ENCODE measurements at regions not wholly inside any gene's neighbourhood (a gene's known extent, or its start where the extent isn't known, plus 50 kb on each side); places are given as distances from the start of the nearest gene placed in this dataset.

GRCh38 chr6:44603044-44603686 lies 215.7 kb downstream of the CDC5L start:
- in situ Hi-C loops (cut with HindIII; ENCODE audit: low pct_unique_long_range_greater_than_20kb, low sequenced_read_pairs) = no loop called here
- H3K27me3 ChIP-seq (ENCODE audit: control insufficient read depth, insufficient read depth, low read length) = peaks cover under 1% of the 10 kb centered on the region; the same call in 1 of the 2 replicates
- DNase-seq (ENCODE audit: low read depth, low spot score) (no peak), ATAC-seq (no peak)
- H3K4me3 ChIP-seq (ENCODE audit: low read depth in 2 of 2, low read length in 2 of 2) = no peak overlapping the region
- BruUV-seq (replicated peaks) = no TSS peak
- intact Hi-C loops (cut with micrococcal nuclease; ENCODE audit: unreplicated experiment) = no loop called here
- POLR2A ChIA-PET = no interaction called here
- H3K9me3 ChIP-seq (ENCODE audit: control insufficient read depth, insufficient read depth, low read depth, low read length) = no peaks in the 10 kb centered on the region
- no peak overlapping the region for H3K27ac ChIP-seq (ENCODE audit: low read length)
- TF ChIP-seq, protein P1, sequence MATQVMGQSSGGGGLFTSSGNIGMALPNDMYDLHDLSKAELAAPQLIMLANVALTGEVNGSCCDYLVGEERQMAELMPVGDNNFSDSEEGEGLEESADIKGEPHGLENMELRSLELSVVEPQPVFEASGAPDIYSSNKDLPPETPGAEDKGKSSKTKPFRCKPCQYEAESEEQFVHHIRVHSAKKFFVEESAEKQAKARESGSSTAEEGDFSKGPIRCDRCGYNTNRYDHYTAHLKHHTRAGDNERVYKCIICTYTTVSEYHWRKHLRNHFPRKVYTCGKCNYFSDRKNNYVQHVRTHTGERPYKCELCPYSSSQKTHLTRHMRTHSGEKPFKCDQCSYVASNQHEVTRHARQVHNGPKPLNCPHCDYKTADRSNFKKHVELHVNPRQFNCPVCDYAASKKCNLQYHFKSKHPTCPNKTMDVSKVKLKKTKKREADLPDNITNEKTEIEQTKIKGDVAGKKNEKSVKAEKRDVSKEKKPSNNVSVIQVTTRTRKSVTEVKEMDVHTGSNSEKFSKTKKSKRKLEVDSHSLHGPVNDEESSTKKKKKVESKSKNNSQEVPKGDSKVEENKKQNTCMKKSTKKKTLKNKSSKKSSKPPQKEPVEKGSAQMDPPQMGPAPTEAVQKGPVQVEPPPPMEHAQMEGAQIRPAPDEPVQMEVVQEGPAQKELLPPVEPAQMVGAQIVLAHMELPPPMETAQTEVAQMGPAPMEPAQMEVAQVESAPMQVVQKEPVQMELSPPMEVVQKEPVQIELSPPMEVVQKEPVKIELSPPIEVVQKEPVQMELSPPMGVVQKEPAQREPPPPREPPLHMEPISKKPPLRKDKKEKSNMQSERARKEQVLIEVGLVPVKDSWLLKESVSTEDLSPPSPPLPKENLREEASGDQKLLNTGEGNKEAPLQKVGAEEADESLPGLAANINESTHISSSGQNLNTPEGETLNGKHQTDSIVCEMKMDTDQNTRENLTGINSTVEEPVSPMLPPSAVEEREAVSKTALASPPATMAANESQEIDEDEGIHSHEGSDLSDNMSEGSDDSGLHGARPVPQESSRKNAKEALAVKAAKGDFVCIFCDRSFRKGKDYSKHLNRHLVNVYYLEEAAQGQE (IDR thresholded peaks at IDR 0.05; ENCODE audit: insufficient read depth in 1 of 2, low read depth in 2 of 2, low read length in 1 of 2) = no peak
- TF ChIP-seq TCF7L2 (IDR thresholded peaks at IDR 0.05; ENCODE audit: low read depth, low read length) (no peak), SIN3A (IDR thresholded peaks at IDR 0.05; ENCODE audit: borderline replicate concordance, insufficient read depth, low read depth, low read length) (no peak), CTCF (IDR thresholded peaks at IDR 0.05) (no peak), POLR2AphosphoS5 (IDR thresholded peaks at IDR 0.05; ENCODE audit: low read depth, low read length) (no peak)
- H3K4me1 ChIP-seq (ENCODE audit: control insufficient read depth, insufficient read depth, low read length) = no peaks in the 10 kb centered on the region
- H3K36me3 ChIP-seq (ENCODE audit: control insufficient read depth, insufficient read depth, low read length) = no peaks in the 10 kb centered on the region
- CTCF ChIA-PET = no interaction called here

GRCh38 chr6:44606504-44606903 lies 219.0 kb downstream of the CDC5L start:
- TF ChIP-seq CTCF (IDR thresholded peaks at IDR 0.05) (no peak), POLR2AphosphoS5 (IDR thresholded peaks at IDR 0.05; ENCODE audit: low read depth, low read length) (no peak), SIN3A (IDR thresholded peaks at IDR 0.05; ENCODE audit: borderline replicate concordance, insufficient read depth, low read depth, low read length) (no peak), TCF7L2 (IDR thresholded peaks at IDR 0.05; ENCODE audit: low read depth, low read length) (no peak)
- TF ChIP-seq, protein P1 (IDR thresholded peaks at IDR 0.05; ENCODE audit: insufficient read depth in 1 of 2, low read depth in 2 of 2, low read length in 1 of 2) = no peak
- ChIA-PET POLR2A (no interaction called here), CTCF (interaction anchor here (0.6 kb wide), 1 partner anchor 39 kb away, joined by 8 read pairs; no protein-coding TSS in a partner anchor)
- BruUV-seq (replicated peaks) = no TSS peak
- H3K36me3 ChIP-seq (ENCODE audit: control insufficient read depth, insufficient read depth, low read length) = no peaks in the 10 kb centered on the region
- no peak for ATAC-seq
- H3K27me3 ChIP-seq (ENCODE audit: control insufficient read depth, insufficient read depth, low read length) = no peaks in the 10 kb centered on the region
- intact Hi-C loops (cut with micrococcal nuclease; ENCODE audit: unreplicated experiment) (no loop called here), in situ Hi-C loops (cut with HindIII; ENCODE audit: low pct_unique_long_range_greater_than_20kb, low sequenced_read_pairs) (no loop called here)
- H3K27ac ChIP-seq (ENCODE audit: low read length) = no peak overlapping the region
- H3K4me3 ChIP-seq (ENCODE audit: low read depth in 2 of 2, low read length in 2 of 2) = no peak overlapping the region
- H3K4me1 ChIP-seq (ENCODE audit: control insufficient read depth, insufficient read depth, low read length) = no peaks in the 10 kb centered on the region
- H3K9me3 ChIP-seq (ENCODE audit: control insufficient read depth, insufficient read depth, low read depth, low read length) = no peaks in the 10 kb centered on the region
- DNase-seq (ENCODE audit: low read depth, low spot score) = no peak
